HG03442 (cell line): ENCODE measurements at regions not wholly inside any gene's neighbourhood (a gene's known extent, or its start where the extent isn't known, plus 50 kb on each side); places are given as distances from the start of the nearest gene placed in this dataset.
"Not testable (repeated sequence)": the region's sequence is repeated elsewhere in the genome, so short reads cannot be mapped to it uniquely, and the experiment has no call there.

ENCODE experiments used
- ATAC-seq: cut with Tn5 transposase; IDR thresholded peaks from one replicate; pipeline ENCODE4 v1.9.1; 2021; ENCODE audit warnings: mild to moderate bottlenecking, moderate library complexity; ENCODE audit not compliant: unreplicated experiment

DNA sequence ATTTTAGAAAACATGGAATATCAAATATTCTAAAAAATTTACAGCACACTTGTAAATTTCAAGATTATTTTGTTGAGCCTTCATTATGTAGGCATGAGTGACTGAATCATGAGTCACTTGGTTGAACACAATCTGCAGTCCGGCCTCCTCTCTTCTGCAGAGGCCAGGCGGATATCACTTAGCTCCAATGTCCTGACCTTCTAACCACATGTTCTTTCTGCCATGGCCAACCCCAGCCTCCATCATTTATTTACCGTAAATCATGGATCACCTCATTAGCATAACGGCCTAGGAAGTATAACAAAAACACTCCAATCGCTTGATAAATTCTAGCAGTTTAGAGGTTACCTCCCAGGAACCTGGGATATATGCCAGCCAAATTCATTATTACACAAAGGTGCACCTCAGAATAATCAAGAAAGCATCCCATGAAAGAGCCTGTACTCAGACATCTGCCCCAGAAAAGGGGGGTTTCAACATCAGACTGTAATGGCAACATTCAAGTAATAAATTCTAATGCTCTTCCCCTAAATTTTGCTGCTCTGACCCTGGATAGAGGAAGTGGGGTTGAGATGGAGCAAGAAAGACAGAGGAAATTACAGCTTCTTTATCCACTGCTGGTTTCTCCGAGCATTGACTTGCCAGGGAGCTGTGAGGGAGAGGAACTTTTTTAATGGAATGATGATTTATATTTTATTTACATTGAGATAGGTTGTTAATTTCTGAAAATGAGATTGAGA, 2153.6 kb upstream of the AGA start:
- ATAC-seq = no peak

DNA sequence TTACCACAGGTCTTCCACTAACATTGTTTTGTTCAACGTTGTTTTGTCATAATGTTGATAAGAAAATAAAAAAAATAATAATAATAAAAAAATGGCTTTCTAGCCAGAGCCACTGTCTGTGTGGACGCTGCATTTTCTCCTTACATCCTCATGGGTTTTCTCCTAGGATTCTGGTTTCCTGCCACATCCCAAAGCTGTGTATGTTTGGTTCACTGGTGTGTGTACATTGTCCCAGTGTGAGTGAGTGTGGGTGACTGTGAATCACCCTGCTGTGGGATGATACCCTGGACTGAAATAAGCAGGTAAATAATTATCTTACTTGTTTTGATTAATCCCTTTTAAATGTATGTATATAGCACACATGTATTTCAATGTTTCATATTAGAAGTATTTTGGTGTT, 2154.4 kb upstream of the AGA start:
- no peak for ATAC-seq

DNA sequence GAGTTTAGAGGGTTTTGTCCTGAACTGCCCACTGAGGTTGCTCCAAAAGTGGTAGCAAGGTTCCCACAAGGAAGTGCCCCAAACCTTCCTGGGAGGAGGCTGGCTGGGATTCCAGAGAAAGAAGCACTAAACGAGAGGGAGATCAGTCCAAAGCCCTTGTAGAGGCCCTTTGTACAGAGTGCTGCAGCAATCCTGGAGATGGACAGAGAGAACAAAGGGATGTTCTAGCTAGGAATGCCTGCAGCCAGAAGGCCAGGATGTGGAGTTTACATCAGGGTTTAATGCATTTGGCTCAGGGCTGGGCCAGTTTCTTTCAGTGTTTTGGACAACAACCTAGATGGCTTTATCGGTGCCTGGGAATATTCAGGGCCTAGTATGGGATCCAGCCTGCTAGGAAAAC, 2155.1 kb upstream of the AGA start:
- no peak for ATAC-seq

DNA sequence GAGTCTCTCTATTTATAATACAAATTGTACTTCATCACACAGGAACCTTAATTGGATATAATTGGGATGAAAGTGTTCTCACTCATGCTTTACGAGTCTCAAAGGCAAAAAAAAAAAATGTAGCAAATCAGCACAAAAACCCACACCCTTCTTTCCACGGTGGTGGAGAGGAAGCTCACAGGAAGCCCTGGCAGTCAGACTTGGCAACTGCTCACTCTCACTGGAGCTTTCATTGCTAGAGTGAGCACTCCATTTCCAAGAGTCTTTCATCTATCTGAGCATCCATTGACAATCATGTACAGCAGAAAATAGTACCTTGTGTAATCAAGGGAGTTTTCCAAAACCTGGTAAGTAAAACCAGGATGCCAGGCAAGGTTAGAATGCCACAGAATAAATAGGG, 2159.4 kb upstream of the AGA start:
- ATAC-seq = no peak

DNA sequence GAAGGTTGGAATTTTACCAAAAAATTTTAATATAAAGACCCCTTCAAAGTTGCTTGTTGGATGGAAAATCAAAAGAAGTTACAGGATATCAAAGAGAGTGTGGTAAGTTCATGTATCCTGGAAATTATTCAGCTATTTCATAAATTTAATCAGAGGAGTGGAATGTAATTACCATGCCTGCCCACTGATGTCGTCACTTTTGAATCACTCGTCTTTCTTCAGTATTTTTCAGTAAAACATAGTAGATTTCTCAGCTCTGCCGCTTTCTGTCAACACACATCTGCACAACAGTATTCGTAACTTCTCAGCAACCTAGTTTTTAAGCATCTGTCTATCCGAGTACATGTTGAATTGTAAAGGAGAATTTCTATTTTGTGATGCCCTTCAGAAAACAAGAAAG, 2163.0 kb upstream of the AGA start:
- no peak for ATAC-seq

DNA sequence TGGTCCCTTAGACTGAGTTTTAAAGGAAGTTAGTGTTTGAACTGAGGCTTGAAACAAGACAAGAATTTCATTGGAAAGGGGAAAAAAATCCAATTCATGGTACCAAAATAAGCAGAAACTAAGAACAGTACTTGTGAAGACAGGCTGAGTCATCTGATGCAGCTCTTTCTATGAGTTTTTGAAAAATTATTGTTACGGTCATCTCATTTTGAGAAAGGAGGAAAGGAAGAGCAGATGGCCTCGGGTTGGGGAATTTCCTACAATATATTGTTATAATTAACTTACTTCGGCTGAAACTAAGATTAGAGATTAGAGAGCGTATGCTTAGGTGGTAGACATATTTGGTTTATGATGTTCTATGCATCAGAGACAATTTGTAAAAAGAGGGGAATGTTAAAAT, 2164.8 kb upstream of the AGA start:
- ATAC-seq = no peak

DNA sequence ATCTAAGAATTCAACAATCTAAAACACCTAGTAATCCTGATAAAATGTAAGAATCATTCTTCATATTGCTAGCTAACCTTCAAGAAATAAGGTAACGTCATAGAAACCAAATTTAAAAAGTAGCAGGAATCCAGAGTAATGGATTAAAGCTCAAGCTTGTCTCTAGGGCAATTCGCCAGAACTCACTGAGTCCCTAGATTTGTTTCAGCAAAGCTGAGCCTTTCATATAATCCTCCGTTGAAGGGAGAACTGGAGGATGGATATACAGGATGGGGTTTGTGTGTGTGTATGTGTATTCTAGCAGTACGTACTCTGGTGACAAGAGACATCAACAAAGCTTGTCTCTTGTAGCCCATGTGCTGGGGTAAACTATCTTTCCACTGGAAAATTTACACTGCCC, 2173.5 kb upstream of the AGA start:
- ATAC-seq = no peak

DNA sequence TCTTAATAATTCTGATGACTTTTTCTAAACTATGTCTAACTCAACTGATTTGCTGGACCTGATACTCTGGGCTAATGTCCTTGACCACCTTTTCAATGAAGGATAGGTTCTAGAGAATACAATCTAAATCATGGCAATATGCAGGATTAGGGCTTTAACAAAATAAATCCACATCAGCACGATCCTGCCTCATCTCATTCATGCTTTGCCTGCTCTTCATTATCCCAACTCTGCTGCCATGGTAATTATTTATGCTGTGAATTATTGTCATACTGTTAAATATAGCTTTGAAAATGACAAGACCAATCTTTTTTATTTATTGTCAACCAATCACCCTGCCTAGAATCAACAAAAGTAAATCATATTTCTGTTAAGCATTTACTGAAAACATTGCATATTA, 2176.7 kb upstream of the AGA start:
- ATAC-seq = no peak

DNA sequence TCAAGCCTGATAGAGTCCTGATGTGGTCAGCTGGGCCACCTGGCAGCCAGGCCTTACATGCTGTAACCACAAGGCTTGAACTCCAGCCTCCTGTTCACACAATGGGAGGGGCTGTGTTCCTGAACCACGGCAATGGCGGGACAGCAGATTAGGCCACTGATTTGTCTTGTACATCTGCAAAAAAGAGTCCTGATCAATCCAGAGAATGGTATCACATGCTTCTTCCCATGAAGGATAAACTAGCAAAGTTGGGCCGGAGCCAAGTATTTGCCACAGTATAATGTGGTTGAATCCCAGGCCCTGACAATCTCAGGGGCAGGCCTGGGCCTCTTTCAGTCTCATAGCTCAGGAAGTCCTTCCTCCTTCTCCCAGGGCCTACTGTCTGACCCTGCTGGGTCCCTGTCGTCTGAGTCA, 2182.5 kb upstream of the AGA start:
- ATAC-seq = no peak

DNA sequence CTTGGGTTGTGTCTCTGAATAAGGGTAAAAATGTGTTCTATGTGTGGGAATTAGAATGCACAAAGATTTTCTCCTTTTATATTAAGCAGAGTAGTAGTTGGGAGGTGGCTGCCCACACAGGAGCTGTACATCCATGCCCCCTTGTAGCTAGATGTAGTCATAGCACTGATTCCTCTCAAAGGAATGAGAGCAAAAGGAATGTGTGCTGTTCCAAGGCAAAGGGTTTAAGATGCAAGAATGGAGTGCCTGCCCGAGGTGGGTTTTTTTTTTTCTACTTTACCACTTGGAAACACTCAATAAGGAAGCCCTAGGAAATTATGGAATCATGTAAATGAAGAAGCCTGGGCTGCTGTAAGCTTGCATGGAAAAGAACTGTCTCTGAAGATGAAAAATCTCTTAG, 2183.2 kb upstream of the AGA start:
- no peak for ATAC-seq

DNA sequence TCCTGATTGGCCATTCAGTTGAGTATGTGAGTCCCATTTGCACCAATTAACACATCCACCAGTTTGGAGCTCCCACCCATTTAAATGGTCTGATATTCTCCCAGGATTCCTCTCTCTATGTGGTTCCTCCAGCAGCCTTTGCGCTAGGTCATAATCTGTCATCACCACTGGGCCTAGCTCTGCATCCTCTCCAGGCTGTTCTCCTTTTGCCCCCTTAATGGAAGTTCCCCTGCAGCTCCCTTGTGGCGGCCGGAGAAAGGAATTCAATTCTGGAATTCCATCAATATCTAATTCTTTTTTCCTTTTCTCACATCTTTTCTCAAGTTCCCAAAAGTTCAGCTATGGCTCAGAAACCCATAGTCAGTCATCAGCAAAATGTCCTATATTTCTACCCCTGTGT, 2184.4 kb upstream of the AGA start:
- no peak for ATAC-seq

DNA sequence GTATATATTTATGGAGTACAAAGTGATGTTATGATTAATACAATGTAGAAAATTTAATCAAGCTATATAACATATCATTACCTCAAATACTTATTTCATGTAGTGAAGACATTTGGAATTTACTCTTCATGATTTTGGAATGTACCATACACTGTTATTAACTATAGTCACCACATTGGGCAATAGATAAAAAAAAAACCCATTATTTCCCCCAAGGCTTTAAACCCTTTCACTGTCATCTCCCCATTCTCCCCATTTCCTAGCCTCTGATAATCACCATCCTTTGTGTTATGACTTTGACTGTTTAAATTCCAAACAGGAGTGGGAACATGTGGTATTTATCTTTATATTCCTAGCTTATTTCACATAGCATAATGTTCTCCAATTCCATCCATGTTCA, 2189.1 kb upstream of the AGA start:
- ATAC-seq = no peak

DNA sequence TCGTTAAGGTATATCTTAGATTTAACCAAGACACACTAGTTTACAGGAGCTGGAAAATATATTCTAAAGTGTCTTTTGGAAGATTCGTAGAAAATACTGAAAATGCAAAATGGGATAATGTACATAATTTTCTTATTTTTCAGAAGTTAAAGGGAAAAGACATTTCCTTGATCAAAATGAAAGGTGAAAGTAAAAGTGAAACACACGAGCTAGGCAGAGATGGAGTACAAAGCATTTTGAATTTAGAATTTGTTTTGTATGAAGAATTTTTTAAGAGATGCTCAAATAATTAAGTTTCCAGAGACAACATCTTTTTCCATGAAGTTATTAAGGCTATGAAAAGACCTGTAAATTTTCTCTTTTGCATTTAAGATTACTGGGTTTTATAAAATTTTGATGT, 2192.6 kb upstream of the AGA start:
- no peak for ATAC-seq

DNA sequence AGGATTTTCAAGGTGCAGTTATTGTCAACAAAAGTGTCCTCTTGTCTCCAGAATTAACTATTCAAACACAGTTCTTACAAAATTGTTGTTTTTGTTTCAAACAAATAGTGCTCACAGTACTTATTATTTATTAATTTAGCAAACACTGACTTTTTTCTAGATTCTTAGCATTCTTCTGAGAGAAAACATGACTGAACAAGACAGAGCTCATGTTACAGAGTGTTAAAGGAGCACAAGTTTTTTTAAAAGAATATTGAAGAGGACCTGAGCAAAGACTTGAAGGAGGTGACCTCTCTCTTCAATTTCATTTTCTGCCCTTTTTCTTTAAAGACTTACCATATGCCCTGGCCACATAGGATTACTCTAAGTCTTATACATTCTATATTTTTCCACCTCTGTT, 2220.3 kb upstream of the AGA start:
- ATAC-seq = no peak

DNA sequence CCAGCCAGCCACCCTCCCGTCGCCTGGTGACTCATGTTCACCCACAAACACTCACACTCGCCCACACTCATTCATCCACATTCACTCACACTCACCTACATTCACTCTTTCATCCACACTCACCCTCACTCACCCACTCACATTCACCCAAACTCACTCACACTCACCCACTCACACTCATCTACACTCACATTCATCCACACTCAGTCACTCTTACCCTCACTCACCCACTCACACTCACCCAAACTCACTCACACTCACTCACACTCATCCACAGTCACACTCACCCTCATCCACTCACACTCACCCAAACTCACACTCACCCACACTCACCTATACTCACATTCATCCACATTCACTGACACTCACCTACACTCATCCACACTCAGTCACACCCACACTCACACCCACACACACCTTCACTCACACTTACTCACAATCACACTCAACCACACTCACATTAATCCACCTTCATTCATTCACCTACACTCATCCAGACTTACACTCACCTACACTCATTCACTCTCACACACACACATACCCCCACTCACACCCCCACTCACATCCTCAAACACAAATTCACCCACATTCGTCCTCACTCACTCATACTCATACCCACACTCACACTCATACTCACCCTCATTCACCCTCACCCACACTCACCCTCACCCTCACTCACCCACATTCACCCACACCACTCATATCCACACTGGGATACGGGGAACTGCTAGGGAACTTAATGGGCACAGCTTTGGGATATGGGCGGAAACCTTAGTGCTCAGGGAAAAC, 2221.6 kb upstream of the AGA start:
- no peak for ATAC-seq

DNA sequence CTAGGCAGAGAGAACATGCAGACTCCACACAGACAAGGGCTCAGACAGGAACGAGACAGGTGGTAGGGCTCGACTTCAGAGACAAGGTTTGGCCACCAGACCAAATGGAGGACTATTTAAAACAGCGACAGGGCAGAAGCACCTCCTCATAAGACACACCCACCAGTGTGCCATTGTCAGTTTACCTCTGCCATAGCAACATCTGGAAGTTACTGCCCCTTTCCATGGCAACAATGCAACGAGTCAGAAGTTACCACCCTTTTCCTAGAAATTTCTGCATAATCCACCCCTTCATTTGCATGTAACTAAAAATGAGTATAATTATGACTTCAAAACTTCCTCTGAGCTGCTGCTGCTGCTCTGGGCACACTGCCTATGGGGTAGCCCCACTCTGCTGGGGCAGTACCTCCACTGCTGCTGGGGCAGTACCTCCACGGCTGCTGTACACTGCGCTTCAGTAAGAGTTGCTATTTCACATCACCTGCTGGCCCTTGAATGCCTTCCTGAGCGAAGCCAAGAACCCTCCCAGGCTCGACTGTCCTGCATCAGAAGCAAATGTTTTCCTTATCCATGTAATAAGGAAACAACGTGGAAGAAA, 2222.3 kb upstream of the AGA start:
- ATAC-seq = no peak

DNA sequence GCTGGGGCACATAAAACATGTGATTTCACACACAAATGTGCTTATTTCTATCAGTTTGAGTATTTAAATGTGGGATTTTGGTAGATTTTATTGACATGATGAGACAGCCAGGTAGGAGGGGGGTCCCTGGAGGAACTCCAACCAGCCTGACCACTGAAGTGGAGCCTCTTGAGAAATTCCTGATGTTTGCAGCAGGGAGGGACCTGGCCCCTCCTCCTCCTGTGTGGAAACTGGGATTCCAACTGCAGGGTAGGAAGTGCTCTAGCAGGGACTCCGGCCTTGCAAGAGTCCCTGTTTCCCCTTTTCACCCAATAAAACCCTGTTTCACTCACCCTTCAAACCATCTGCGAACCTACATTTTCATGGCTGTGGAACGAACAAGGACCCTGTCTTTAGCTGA, 2224.0 kb upstream of the AGA start:
- no peak for ATAC-seq

DNA sequence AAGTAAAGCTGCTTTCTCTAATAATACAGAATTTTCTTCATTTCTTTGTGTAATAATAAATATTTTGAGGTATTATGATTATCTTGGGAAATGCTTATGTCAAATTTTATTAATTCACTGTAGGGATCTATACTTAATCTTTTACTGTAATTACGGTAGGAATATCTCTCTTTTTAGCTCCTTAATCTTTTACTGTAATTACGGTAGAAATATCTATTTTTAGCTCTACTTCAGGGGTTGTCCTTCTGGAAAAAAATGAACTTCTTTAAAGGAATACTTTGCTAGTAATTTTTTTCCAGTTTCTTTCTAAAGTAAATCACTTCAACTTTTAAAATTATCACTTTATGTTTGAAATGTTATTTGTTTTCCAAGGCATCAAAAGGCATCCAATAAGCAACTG, 2229.4 kb upstream of the AGA start:
- ATAC-seq = no peak

DNA sequence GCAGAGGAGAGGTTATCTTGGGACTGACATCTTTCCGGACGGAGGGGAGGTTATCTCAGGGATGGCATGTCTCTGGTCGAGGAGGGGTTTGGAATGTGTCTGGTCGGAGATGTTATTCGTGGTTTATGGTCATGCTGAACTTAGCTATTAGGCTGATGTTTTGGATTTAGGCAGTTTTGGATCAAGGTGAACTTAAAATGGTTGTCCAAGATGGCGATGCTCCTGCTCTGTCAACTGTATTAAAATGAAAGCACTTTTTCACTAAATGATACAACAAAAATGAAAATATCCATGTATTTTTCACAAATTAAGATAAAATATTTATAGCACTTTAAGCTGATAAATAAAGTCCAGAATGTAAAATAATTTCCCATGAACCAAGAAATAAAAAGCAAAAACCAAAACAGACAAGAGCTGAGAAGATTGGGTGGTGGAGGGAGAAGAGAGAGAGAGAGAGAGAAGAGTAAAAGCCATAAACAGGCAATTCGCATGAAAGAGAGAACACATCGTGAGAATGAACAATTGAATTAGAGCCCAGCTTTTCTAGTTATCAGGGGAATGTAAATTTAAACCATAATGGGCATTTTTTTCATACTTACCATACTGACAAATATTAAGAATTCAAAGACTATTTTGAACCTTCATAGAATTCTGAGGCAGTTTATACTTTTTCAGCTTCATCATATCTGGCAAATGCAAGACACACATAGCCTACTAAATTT, 2236.0 kb upstream of the AGA start:
- ATAC-seq = no peak

DNA sequence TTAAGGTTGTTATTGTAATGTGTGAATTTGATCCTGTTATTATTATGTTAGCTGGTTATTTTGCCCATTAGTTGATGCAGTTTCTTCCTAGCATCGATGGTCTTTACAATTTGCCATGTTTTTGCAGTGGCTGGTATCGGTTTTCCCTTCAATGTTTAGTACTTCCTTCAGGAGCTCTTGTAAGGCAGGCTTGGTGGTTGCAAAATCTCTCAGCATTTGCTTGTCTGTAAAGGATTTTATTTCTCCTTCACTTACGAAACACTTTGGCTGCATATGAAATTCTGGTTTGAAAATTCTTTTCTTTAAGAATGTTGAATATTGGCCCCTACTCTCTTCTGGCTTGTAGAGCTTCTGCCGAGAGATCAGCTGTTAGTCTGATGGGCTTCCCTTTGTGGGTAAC, 2241.4 kb upstream of the AGA start:
- ATAC-seq = not testable (repeated sequence)

DNA sequence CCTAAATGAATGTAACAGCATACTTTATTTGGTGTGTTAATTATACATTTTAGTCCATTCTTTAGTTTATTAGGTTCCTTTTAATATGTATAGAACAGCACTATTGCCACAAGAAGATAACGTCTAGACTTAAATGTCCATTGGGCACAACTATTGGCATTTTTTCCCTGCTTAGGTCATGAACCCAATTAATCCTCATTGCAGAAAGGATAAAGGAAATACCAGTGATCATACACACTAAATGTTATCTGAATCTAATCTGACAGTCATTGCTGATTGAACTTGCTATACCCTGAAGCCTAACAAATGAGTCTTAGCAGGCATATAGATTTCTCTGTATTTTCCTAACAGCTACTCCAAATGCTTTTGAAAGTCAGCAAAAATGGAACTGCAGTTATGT, 2250.0 kb upstream of the AGA start:
- no peak for ATAC-seq

DNA sequence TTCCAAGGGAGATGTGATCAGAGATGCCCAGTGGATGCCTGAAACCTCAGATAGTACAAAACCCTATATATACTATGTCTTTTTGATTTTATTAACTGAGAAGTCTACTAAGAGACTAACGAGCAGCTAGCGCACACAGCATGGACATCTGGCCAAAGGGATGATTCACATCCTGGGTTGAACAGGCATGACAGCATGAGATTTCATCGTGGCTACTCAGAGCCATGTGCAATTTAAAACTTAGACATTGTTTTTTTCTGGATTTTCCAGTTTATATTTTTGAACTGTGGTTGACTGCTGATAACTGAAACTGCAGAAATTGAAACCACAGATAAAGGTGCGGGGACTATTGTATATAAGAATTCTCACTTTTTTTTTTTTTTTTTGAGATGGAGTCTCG, 2252.9 kb upstream of the AGA start:
- no peak for ATAC-seq
